IMR-90 (cell line): ENCODE measurements at regions not wholly inside any gene's neighbourhood (a gene's known extent, or its start where the extent isn't known, plus 50 kb on each side); places are given as distances from the start of the nearest gene placed in this dataset.

Experiments
- ATAC-seq: fragments of 200-7000 bp; cut with Tn5 transposase; 2 replicates; pipeline ENCODE4 v1.9.1; 2020; ENCODE audit warnings: low read depth, mild to moderate bottlenecking, moderate library complexity
- BruUV-seq: library from RNA; stranded (reverse); fragments of 400-500 nt; replicated peaks from 2 replicates; lab custom pipeline; 2021; lab: Mats Ljungman, UMichigan
- CTCF ChIA-PET: fragments of 300-600 bp; formaldehyde crosslinking; extraction: SDS; loops from one replicate; lab custom pipeline; 2021; ENCODE audit warnings: antibody characterized with exemption; lab: Yijun Ruan, JAX
- POLR2A ChIA-PET: fragments of 300-600 bp; sonication (Branson Sonifier 250); formaldehyde crosslinking; loops from one replicate; lab custom pipeline; 2022; ENCODE audit warnings: antibody characterized with exemption; ENCODE audit not compliant: unreplicated experiment; lab: Charles Lee
- DNase-seq: peaks from one replicate; pipeline ENCODE4 v3.0.0; 2013
- H2AFZ ChIP-seq: replicated peaks from 2 replicates; pipeline ENCODE3; 2013; ENCODE audit warnings: low read length, mild to moderate bottlenecking; ENCODE audit not compliant: poor library complexity
- H2AK5ac ChIP-seq: 2 replicates; pipeline ENCODE4 v1.6.1; 2013; ENCODE audit warnings: low read depth, low read length, inconsistent platforms
- H2AK9ac ChIP-seq: replicated peaks from 2 replicates; pipeline ENCODE3; 2013; ENCODE audit warnings: mild to moderate bottlenecking, low read depth, low read length, moderate library complexity; ENCODE audit not compliant: poor library complexity
- H2BK120ac ChIP-seq: 2 replicates; pipeline ENCODE4 v1.6.1; 2013; ENCODE audit warnings: low read depth, low read length, inconsistent platforms
- H2BK15ac ChIP-seq: 3 replicates; pipeline ENCODE4 v1.6.1; 2013; ENCODE audit warnings: low read depth, low read length, inconsistent platforms
- H2BK20ac ChIP-seq: 2 replicates; pipeline ENCODE4 v1.6.1; 2013; ENCODE audit warnings: low read depth, mild to moderate bottlenecking, inconsistent platforms, low read length, moderate library complexity
- H2BK5ac ChIP-seq: 2 replicates; pipeline ENCODE4 v1.6.1; 2013; ENCODE audit warnings: mild to moderate bottlenecking, low read depth, low read length, inconsistent platforms; ENCODE audit not compliant: poor library complexity, severe bottlenecking
- H3K14ac ChIP-seq: replicated peaks from 2 replicates; pipeline ENCODE4 v1.6.1; 2013; ENCODE audit warnings: low read depth, low read length, inconsistent platforms
- H3K18ac ChIP-seq: 2 replicates; pipeline ENCODE4 v1.6.1; 2013; ENCODE audit warnings: low read depth, low read length, control low read depth
- H3K23ac ChIP-seq: 2 replicates; pipeline ENCODE4 v1.6.1; 2013; ENCODE audit warnings: low read depth, low read length, inconsistent platforms
- H3K27ac ChIP-seq: 2 replicates; pipeline ENCODE4 v1.5.1; 2013; ENCODE audit warnings: mild to moderate bottlenecking, control low read depth, low read length; ENCODE audit not compliant: insufficient read depth
- H3K27me3 ChIP-seq: 2 replicates; pipeline ENCODE4 v1.6.1; 2013; ENCODE audit warnings: low read length; ENCODE audit not compliant: control insufficient read depth, insufficient read depth
- H3K36me3 ChIP-seq: 2 replicates; pipeline ENCODE4 v1.6.1; 2013; ENCODE audit warnings: low read length, mixed read lengths; ENCODE audit not compliant: control insufficient read depth, insufficient read depth
- H3K4ac ChIP-seq: 2 replicates; pipeline ENCODE4 v1.6.1; 2013; ENCODE audit warnings: low read depth, low read length, inconsistent platforms
- H3K4me1 ChIP-seq: 2 replicates; pipeline ENCODE4 v1.6.1; 2013; ENCODE audit warnings: low read length, mixed read lengths; ENCODE audit not compliant: control insufficient read depth, insufficient read depth
- H3K4me2 ChIP-seq: 2 replicates; pipeline ENCODE4 v1.6.1; 2013; ENCODE audit warnings: low read depth, mild to moderate bottlenecking, control low read depth, low read length, moderate library complexity
- H3K4me3 ChIP-seq: 2 replicates; pipeline ENCODE4 v1.5.1; 2013; ENCODE audit warnings: low read depth, mild to moderate bottlenecking, control low read depth, low read length, moderate library complexity; ENCODE audit not compliant: insufficient read depth
- H3K56ac ChIP-seq: 2 replicates; pipeline ENCODE4 v1.6.1; 2013; ENCODE audit warnings: low read length, inconsistent platforms; ENCODE audit not compliant: insufficient read depth; ENCODE audit errors: extremely low read depth
- H3K79me1 ChIP-seq, 2 experiments: 2 replicates each; pipeline ENCODE4 v1.6.1; 2013; ENCODE audit warnings: low read length in 2 of 2, inconsistent platforms in 1 of 2, low read depth in 1 of 2
- H3K9ac ChIP-seq: 2 replicates; pipeline ENCODE4 v1.6.1; 2013; ENCODE audit warnings: low read depth, low read length, control low read depth
- H3K9me1 ChIP-seq: 2 replicates; pipeline ENCODE4 v1.6.1; 2013; ENCODE audit warnings: low read length, inconsistent platforms; ENCODE audit not compliant: insufficient read depth
- H3K9me3 ChIP-seq: 2 replicates; pipeline ENCODE4 v1.6.1; 2013; ENCODE audit warnings: low read length; ENCODE audit not compliant: control insufficient read depth, insufficient read depth
- H4K20me1 ChIP-seq: 2 replicates; pipeline ENCODE4 v1.6.1; 2013; ENCODE audit warnings: low read length, inconsistent platforms; ENCODE audit not compliant: insufficient read depth
- H4K5ac ChIP-seq: 2 replicates; pipeline ENCODE4 v1.6.1; 2013; ENCODE audit warnings: mild to moderate bottlenecking, low read depth, low read length, control low read depth
- H4K8ac ChIP-seq, 2 experiments: 2 replicates each; pipeline ENCODE4 v1.6.1; 2013; ENCODE audit warnings: low read depth in 2 of 2, low read length in 2 of 2, control low read depth in 1 of 2, inconsistent platforms in 1 of 2
- H4K91ac ChIP-seq: 2 replicates; pipeline ENCODE4 v1.6.1; 2013; ENCODE audit warnings: low read depth, low read length, inconsistent platforms; ENCODE audit not compliant: insufficient read depth
- BHLHE40 ChIP-seq: fragments of 150-350 bp; IDR thresholded peaks from 2 replicates; pipeline ENCODE4 v1.6.1; 2016; ENCODE audit warnings: mild to moderate bottlenecking, low read depth, low read length
- CHD1 ChIP-seq: IDR thresholded peaks from 2 replicates; pipeline ENCODE4 v1.6.1; 2012; ENCODE audit warnings: low read depth, low read length, improper control_type of control experiment
- FOS ChIP-seq: fragments of 150-350 bp; IDR thresholded peaks from 2 replicates; pipeline ENCODE4 v1.6.1; 2016; ENCODE audit warnings: low read depth, low read length
- MAFK ChIP-seq: IDR thresholded peaks from 2 replicates; pipeline ENCODE4 v1.6.1; 2012; ENCODE audit warnings: low read depth, low read length, improper control_type of control experiment
- MAZ ChIP-seq: IDR thresholded peaks from 2 replicates; pipeline ENCODE4 v1.6.1; 2012; ENCODE audit warnings: low read depth, mild to moderate bottlenecking, low read length, improper control_type of control experiment, moderate library complexity, borderline replicate concordance
- RAD21 ChIP-seq: IDR thresholded peaks from 2 replicates; pipeline ENCODE4 v1.6.1; 2012; ENCODE audit warnings: low read length, improper control_type of control experiment
- RCOR1 ChIP-seq: IDR thresholded peaks from 2 replicates; pipeline ENCODE4 v1.6.1; 2012; ENCODE audit warnings: mild to moderate bottlenecking, low read length, improper control_type of control experiment; ENCODE audit not compliant: insufficient replicate concordance
- RFX5 ChIP-seq: IDR thresholded peaks from 2 replicates; pipeline ENCODE4 v1.8.0; 2012; ENCODE audit warnings: low read depth, mild to moderate bottlenecking, low read length, moderate library complexity
- SMC3 ChIP-seq: fragments of 150-350 bp; IDR thresholded peaks from 2 replicates; pipeline ENCODE4 v1.6.1; 2016; ENCODE audit warnings: low read depth, mild to moderate bottlenecking, antibody characterized with exemption, low read length, moderate library complexity
- USF2 ChIP-seq: fragments of 150-350 bp; IDR thresholded peaks from 2 replicates; pipeline ENCODE4 v1.6.1; 2017; ENCODE audit warnings: mild to moderate bottlenecking, antibody characterized with exemption, low read length, low read depth
- WGBS, 2 experiments: methylation state at CpG; one replicate each; pipeline versions ENCODE4 v1.1.5 to v1.1.7; 2013; ENCODE audit warnings: missing lambda C conversion rate in 2 of 2; ENCODE audit not compliant: insufficient read length in 1 of 2; ENCODE audit errors: extremely low coverage in 2 of 2; 5-methylcytosine and 5-hydroxymethylcytosine counted together
- dilution Hi-C: fragments of 300-500 bp; cut with HindIII; formaldehyde crosslinking; loops from one replicate; pipeline ENCODE4 v1.14.3; 2018; ENCODE audit warnings: low sequenced_read_pairs; ENCODE audit not compliant: unreplicated experiment
- in situ Hi-C: fragments of 300-500 bp; cut with MboI; formaldehyde crosslinking; loops from 3 replicates; pipeline ENCODE4 v1.14.3; 2019; ENCODE audit warnings: low sequenced_read_pairs, inconsistent platforms, mixed read lengths
- intact Hi-C: fragments of 100-400 bp; cut with micrococcal nuclease; formaldehyde crosslinking; loops from 2 replicates; pipeline ENCODE4 v1.10.0; 2022

GRCh38 chr3:194220901-194221326 is 85.0 kb downstream of the HES1 start:
- ChIA-PET POLR2A (no interaction called here), CTCF (no interaction called here)
- no peak overlapping the region for H3K56ac ChIP-seq
- no peaks in the 10 kb centered on the region for H3K36me3 ChIP-seq
- no peak overlapping the region for H3K18ac ChIP-seq
- H3K27ac ChIP-seq, result no peak overlapping the region
- H3K79me1 ChIP-seq, result no peaks in the 10 kb centered on the region
- no peaks in the 10 kb centered on the region for H4K20me1 ChIP-seq
- no peak overlapping the region for H3K14ac ChIP-seq
- H2BK20ac ChIP-seq, result no peak overlapping the region
- H4K91ac ChIP-seq, result no peak overlapping the region
- no peak overlapping the region for H4K5ac ChIP-seq
- no peak overlapping the region for H4K8ac ChIP-seq
- H2AK5ac ChIP-seq, result no peak overlapping the region
- dilution Hi-C loops, result no loop called here
- intact Hi-C loops, result no loop called here
- H3K4me3 ChIP-seq, result no peak overlapping the region
- in situ Hi-C loops, result no loop called here
- H2BK120ac ChIP-seq, result no peak overlapping the region
- no peak overlapping the region for H2BK5ac ChIP-seq
- H2BK15ac ChIP-seq, result no peak overlapping the region
- no TSS peak for BruUV-seq
- H3K9me1 ChIP-seq, result no peaks in the 10 kb centered on the region
- H3K4ac ChIP-seq, result no peak overlapping the region
- no peak overlapping the region for H3K23ac ChIP-seq
- H3K9ac ChIP-seq, result no peak overlapping the region
- peaks cover 35% of the 10 kb centered on the region for H3K27me3 ChIP-seq
- TF ChIP-seq MAZ (no peak), BHLHE40 (no peak), USF2 (no peak), CHD1 (no peak), RAD21 (no peak), RCOR1 (no peak), FOS (no peak), SMC3 (no peak), RFX5 (no peak), MAFK (no peak)
- DNase-seq (no peak), ATAC-seq (no peak)
- H2AK9ac ChIP-seq, result no peak overlapping the region
- WGBS, 2 experiments, result no CpG with 5 or more reads among the region's 8 CpGs
- no peak overlapping the region for H2AFZ ChIP-seq
- H3K9me3 ChIP-seq, result no peaks in the 10 kb centered on the region
- no peak overlapping the region for H3K4me2 ChIP-seq
- H3K4me1 ChIP-seq, result no peaks in the 10 kb centered on the region
